WTC11 (cell line): ENCODE measurements at regions not wholly inside any gene's neighbourhood (a gene's known extent, or its start where the extent isn't known, plus 50 kb on each side); places are given as distances from the start of the nearest gene placed in this dataset.

Experiments
- CTCF ChIP-seq: fragments of 200-600 bp; IDR thresholded peaks from 2 replicates; pipeline ENCODE4 v1.8.0; 2022; ENCODE audit warnings: antibody characterized with exemption
- NFATC4 ChIP-seq: fragments of 250-450 bp; sonication (Bioruptor Pico); IDR thresholded peaks from 2 replicates; pipeline ENCODE4 v1.9.0; 2021; ENCODE audit warnings: mild to moderate bottlenecking
- SOX15 ChIP-seq: fragments of 250-450 bp; sonication (Bioruptor Pico); IDR thresholded peaks from 2 replicates; pipeline ENCODE4 v1.9.0; 2021; ENCODE audit warnings: mild to moderate bottlenecking
- ZNF317 ChIP-seq: sonication (generic); formaldehyde crosslinking; IDR thresholded peaks from 2 replicates; pipeline ENCODE4 v1.8.1; 2023; ENCODE audit warnings: low read depth, mild to moderate bottlenecking, moderate library complexity, missing genetic modification reagents, borderline replicate concordance
- ZNF512 ChIP-seq: sonication (generic); formaldehyde crosslinking; IDR thresholded peaks from 2 replicates; pipeline ENCODE4 v1.8.1; 2022; ENCODE audit warnings: missing genetic modification reagents, borderline replicate concordance

- TF ChIP-seq SOX15 (CRISPR knock-in tag), result no peak
- no peak for TF ChIP-seq ZNF317 (CRISPR knock-in tag)
- no peak for TF ChIP-seq NFATC4
- no peak for TF ChIP-seq CTCF
- no peak for TF ChIP-seq ZNF512 (CRISPR knock-in tag)
Measured at GRCh38 chr6:8269094-8269493, 166.3 kb downstream of the SLC35B3 start.
